Adipocyte (in vitro differentiated cells): ENCODE measurements at regions not wholly inside any gene's neighbourhood (a gene's known extent, or its start where the extent isn't known, plus 50 kb on each side); places are given as distances from the start of the nearest gene placed in this dataset.
A peak's percentile ranks its signal among the peaks of the same experiment; 100 is the strongest.

Experiments used
- DNase-seq: peaks from one replicate; pipeline ENCODE4 v3.0.0-alpha.2; 2015; ENCODE audit warnings: low read depth
- H3K27me3 ChIP-seq: replicated peaks from 2 replicates; pipeline ENCODE4 v1.7.0; 2013; ENCODE audit warnings: mild to moderate bottlenecking, low read length, moderate library complexity; ENCODE audit not compliant: control insufficient read depth, insufficient read depth
- H3K36me3 ChIP-seq: 2 replicates; pipeline ENCODE4 v1.7.0; 2013; ENCODE audit warnings: low read length, mild to moderate bottlenecking, moderate library complexity; ENCODE audit not compliant: control insufficient read depth, insufficient read depth, severe bottlenecking
- H3K4me1 ChIP-seq: 2 replicates; pipeline ENCODE4 v1.7.0; 2013; ENCODE audit warnings: mild to moderate bottlenecking, low read length, moderate library complexity; ENCODE audit not compliant: control insufficient read depth, insufficient read depth
- H3K4me3 ChIP-seq: 2 replicates; pipeline ENCODE4 v1.7.0; 2013; ENCODE audit warnings: mild to moderate bottlenecking, low read length, moderate library complexity
- H3K9ac ChIP-seq: 2 replicates; pipeline ENCODE4 v1.7.0; 2013; ENCODE audit warnings: mild to moderate bottlenecking, low read length, moderate library complexity
- H3K9me3 ChIP-seq: 2 replicates; pipeline ENCODE4 v1.7.0; 2013; ENCODE audit warnings: mild to moderate bottlenecking, low read length, moderate library complexity; ENCODE audit not compliant: control insufficient read depth

- Histone ChIP-seq H3K9ac (no peak overlapping the region), H3K27me3 (no peaks in the 10 kb centered on the region), H3K4me1 (no peaks in the 10 kb centered on the region), H3K36me3 (no peaks in the 10 kb centered on the region), H3K4me3 (no peak overlapping the region), H3K9me3 (no peaks in the 10 kb centered on the region)
- peak; percentile 69 for DNase-seq
Measured at GRCh38 chr13:74306496-74306895, 172.3 kb upstream of the KLF12 start.

GRCh38 chr13:74305876-74306275 lies 171.7 kb upstream of the KLF12 start:
- Histone ChIP-seq H3K9ac (no peak overlapping the region), H3K27me3 (no peaks in the 10 kb centered on the region)

GRCh38 chr13:74301258-74301935 lies 167.2 kb upstream of the KLF12 start:
- Histone ChIP-seq H3K9me3 (no peaks in the 10 kb centered on the region), H3K4me1 (no peaks in the 10 kb centered on the region), H3K9ac (no peak overlapping the region), H3K4me3 (no peak overlapping the region), H3K27me3 (no peaks in the 10 kb centered on the region), H3K36me3 (no peaks in the 10 kb centered on the region)
- DNase-seq: peak; percentile 29

More at GRCh38 chr13:74305876-74306275, 171.7 kb upstream of the KLF12 start:
- Histone ChIP-seq H3K9me3 (no peaks in the 10 kb centered on the region), H3K36me3 (no peaks in the 10 kb centered on the region), H3K4me3 (no peak overlapping the region), H3K4me1 (no peaks in the 10 kb centered on the region)
- peak; percentile 17 for DNase-seq

GRCh38 chr13:74300162-74300561 lies 166.0 kb upstream of the KLF12 start:
- Histone ChIP-seq H3K9ac (no peak overlapping the region), H3K27me3 (no peaks in the 10 kb centered on the region), H3K9me3 (no peaks in the 10 kb centered on the region), H3K4me3 (no peak overlapping the region), H3K4me1 (no peaks in the 10 kb centered on the region), H3K36me3 (no peaks in the 10 kb centered on the region)
- DNase-seq: no peak

GRCh38 chr13:74299721-74300120 lies 165.5 kb upstream of the KLF12 start:
- Histone ChIP-seq H3K9ac (no peak overlapping the region), H3K4me3 (no peak overlapping the region), H3K9me3 (no peaks in the 10 kb centered on the region), H3K4me1 (no peaks in the 10 kb centered on the region), H3K36me3 (no peaks in the 10 kb centered on the region), H3K27me3 (no peaks in the 10 kb centered on the region)
- DNase-seq: no peak

GRCh38 chr13:74298923-74299322 lies 164.7 kb upstream of the KLF12 start:
- Histone ChIP-seq H3K9ac (no peak overlapping the region), H3K4me3 (no peak overlapping the region), H3K9me3 (no peaks in the 10 kb centered on the region), H3K4me1 (no peaks in the 10 kb centered on the region), H3K36me3 (no peaks in the 10 kb centered on the region), H3K27me3 (no peaks in the 10 kb centered on the region)
- DNase-seq: no peak

- DNase-seq: peak; percentile 81
- H3K9me3 ChIP-seq: no peaks in the 10 kb centered on the region
- H3K4me1 ChIP-seq: peaks cover 14% of the 10 kb centered on the region
- H3K36me3 ChIP-seq: no peaks in the 10 kb centered on the region
- H3K27me3 ChIP-seq: no peaks in the 10 kb centered on the region
- H3K9ac ChIP-seq: no peak overlapping the region
- H3K4me3 ChIP-seq: peak overlapping the region; percentile 72
Measured at GRCh38 chr13:74289861-74290773, 155.9 kb upstream of the KLF12 start.

GRCh38 chr13:74289107-74289506 lies 154.9 kb upstream of the KLF12 start:
- no peak for DNase-seq
- no peak overlapping the region for H3K4me3 ChIP-seq
- peaks cover 14% of the 10 kb centered on the region for H3K4me1 ChIP-seq
- no peaks in the 10 kb centered on the region for H3K36me3 ChIP-seq
- no peaks in the 10 kb centered on the region for H3K27me3 ChIP-seq
- no peak overlapping the region for H3K9ac ChIP-seq
- no peaks in the 10 kb centered on the region for H3K9me3 ChIP-seq

GRCh38 chr13:74288361-74288911 lies 154.2 kb upstream of the KLF12 start:
- Histone ChIP-seq H3K9me3 (no peaks in the 10 kb centered on the region), H3K4me1 (peaks cover 14% of the 10 kb centered on the region), H3K36me3 (no peaks in the 10 kb centered on the region), H3K27me3 (no peaks in the 10 kb centered on the region), H3K9ac (no peak overlapping the region), H3K4me3 (peak overlapping the region; percentile 14)
- no peak for DNase-seq

- H3K9me3 ChIP-seq: no peaks in the 10 kb centered on the region
- H3K36me3 ChIP-seq: no peaks in the 10 kb centered on the region
- H3K9ac ChIP-seq: no peak overlapping the region
- no peaks in the 10 kb centered on the region for H3K27me3 ChIP-seq
- DNase-seq: peak; percentile 54
- peak overlapping the region; percentile 14 for H3K4me3 ChIP-seq
- H3K4me1 ChIP-seq: peaks cover 14% of the 10 kb centered on the region
Measured at GRCh38 chr13:74287724-74288169, 153.5 kb upstream of the KLF12 start.

- no peaks in the 10 kb centered on the region for H3K27me3 ChIP-seq
- no peak overlapping the region for H3K9ac ChIP-seq
- H3K4me1 ChIP-seq: peaks cover 7% of the 10 kb centered on the region
- DNase-seq: no peak
- no peak overlapping the region for H3K4me3 ChIP-seq
- no peaks in the 10 kb centered on the region for H3K36me3 ChIP-seq
- H3K9me3 ChIP-seq: no peaks in the 10 kb centered on the region
Measured at GRCh38 chr13:74280795-74281490, 146.7 kb upstream of the KLF12 start.
